Testis (tissue), 2 donors: ENCODE measurements at regions not wholly inside any gene's neighbourhood (a gene's known extent, or its start where the extent isn't known, plus 50 kb on each side); places are given as distances from the start of the nearest gene placed in this dataset.

ENCODE experiments used
- DNase-seq: peaks from one replicate; pipeline ENCODE4 v3.0.0-alpha.2; 2019
- H3K27ac ChIP-seq, 2 donors: fragments of 200-600 bp; sonication (generic); one replicate each; pipeline ENCODE4 v1.5.1; 2019
- H3K27me3 ChIP-seq: fragments of 200-600 bp; sonication (generic); one replicate; pipeline ENCODE4 v1.5.1; 2019
- H3K36me3 ChIP-seq: fragments of 200-600 bp; sonication (generic); one replicate; pipeline ENCODE4 v1.5.1; 2017; ENCODE audit warnings: low read depth; ENCODE audit errors: missing control alignments
- H3K4me1 ChIP-seq: fragments of 200-600 bp; sonication (generic); one replicate; pipeline ENCODE4 v1.5.1; 2019
- H3K4me3 ChIP-seq, 2 donors: fragments of 200-600 bp; sonication (generic); one replicate each; pipeline ENCODE4 v1.5.1; 2017 to 2019
- H3K9me3 ChIP-seq: fragments of 200-600 bp; sonication (generic); one replicate; pipeline ENCODE4 v1.5.1; 2017
- CTCF ChIP-seq, 3 experiments: fragments of 450-650 bp in 2 of 3; fragments of 200-600 bp in 1 of 3; sonication (generic) in 1 of 3; IDR thresholded peaks; one replicate each; pipeline ENCODE4 v1.5.1; 2016 to 2019; ENCODE audit warnings: antibody characterized with exemption in 3 of 3, mild to moderate bottlenecking in 2 of 3, moderate library complexity in 1 of 3
- POLR2A ChIP-seq: fragments of 450-650 bp; IDR thresholded peaks from one replicate; pipeline ENCODE4 v1.6.1; 2017; ENCODE audit warnings: antibody characterized with exemption, mild to moderate bottlenecking, moderate library complexity
- WGBS, 2 donors: methylation state at CpG; one replicate each; pipeline ENCODE4 v1.1.5; 2018; 5-methylcytosine and 5-hydroxymethylcytosine counted together
- intact Hi-C: fragments of 100-400 bp; cut with DNase I; formaldehyde crosslinking; loops from one replicate; pipeline ENCODE4 v1.15.1; 2023; ENCODE audit warnings: low total_unique reads

GRCh38 chr19:33887891-33888290 is 91.2 kb downstream of the KCTD15 start:
- DNase-seq = no peak
- intact Hi-C loops = no loop called here
- no peaks in the 10 kb centered on the region for H3K36me3 ChIP-seq
- H3K4me3 ChIP-seq = no peak overlapping the region
- no peaks in the 10 kb centered on the region for H3K4me1 ChIP-seq
- WGBS, 2 donors = 88 to 91% methylated on average over 10 to 11 of the region's 11 CpGs
- no peaks in the 10 kb centered on the region for H3K9me3 ChIP-seq
- no peaks in the 10 kb centered on the region for H3K27me3 ChIP-seq
- no peak for TF ChIP-seq CTCF (IDR thresholded peaks at IDR 0.05)
- no peak for TF ChIP-seq POLR2A
- H3K27ac ChIP-seq = no peak overlapping the region

- intact Hi-C loops = no loop called here
- H3K4me1 ChIP-seq = no peaks in the 10 kb centered on the region
- H3K4me3 ChIP-seq = no peak overlapping the region
- no peaks in the 10 kb centered on the region for H3K27me3 ChIP-seq
- WGBS, 2 donors = 87 to 89% methylated on average over 3 of the region's 3 CpGs
- TF ChIP-seq POLR2A = no peak
- no peak for TF ChIP-seq CTCF (IDR thresholded peaks at IDR 0.05)
- H3K9me3 ChIP-seq = no peaks in the 10 kb centered on the region
- no peak overlapping the region for H3K27ac ChIP-seq
- DNase-seq = no peak
- H3K36me3 ChIP-seq = no peaks in the 10 kb centered on the region
Observed at GRCh38 chr19:33888665-33889064, 92.0 kb downstream of the KCTD15 start.

- intact Hi-C loops = no loop called here
- Histone ChIP-seq H3K27me3 (no peaks in the 10 kb centered on the region), H3K4me1 (no peaks in the 10 kb centered on the region), H3K9me3 (no peaks in the 10 kb centered on the region), H3K36me3 (no peaks in the 10 kb centered on the region), H3K4me3 (no peak overlapping the region), H3K27ac (no peak overlapping the region)
- TF ChIP-seq CTCF (IDR thresholded peaks at IDR 0.05) (no peak), POLR2A (no peak)
- no peak for DNase-seq
- WGBS, 2 donors = 90 to 93% methylated on average over 2 of the region's 2 CpGs
Observed at GRCh38 chr19:33890569-33890968, 93.9 kb downstream of the KCTD15 start.

- H3K4me1 ChIP-seq = no peaks in the 10 kb centered on the region
- TF ChIP-seq POLR2A (no peak), CTCF (IDR thresholded peaks at IDR 0.05) (no peak)
- H3K36me3 ChIP-seq = no peaks in the 10 kb centered on the region
- DNase-seq = no peak
- no peak overlapping the region for H3K4me3 ChIP-seq
- intact Hi-C loops = no loop called here
- WGBS, 2 donors = 75 to 92% methylated on average over 3 of the region's 3 CpGs
- no peaks in the 10 kb centered on the region for H3K9me3 ChIP-seq
- no peaks in the 10 kb centered on the region for H3K27me3 ChIP-seq
- no peak overlapping the region for H3K27ac ChIP-seq
Observed at GRCh38 chr19:33891773-33892172, 95.1 kb downstream of the KCTD15 start.

GRCh38 chr19:33894787-33895186 is 98.1 kb downstream of the KCTD15 start:
- 84 to 86% methylated on average over 11 of the region's 11 CpGs for WGBS, 2 donors
- intact Hi-C loops = no loop called here
- DNase-seq = no peak
- no peaks in the 10 kb centered on the region for H3K36me3 ChIP-seq
- H3K4me1 ChIP-seq = no peaks in the 10 kb centered on the region
- no peaks in the 10 kb centered on the region for H3K27me3 ChIP-seq
- H3K4me3 ChIP-seq = no peak overlapping the region
- no peaks in the 10 kb centered on the region for H3K9me3 ChIP-seq
- H3K27ac ChIP-seq = no peak overlapping the region
- no peak for TF ChIP-seq POLR2A
- TF ChIP-seq CTCF (IDR thresholded peaks at IDR 0.05) = no peak
